Loucy (cell line): ENCODE measurements at regions not wholly inside any gene's neighbourhood (a gene's known extent, or its start where the extent isn't known, plus 50 kb on each side); places are given as distances from the start of the nearest gene placed in this dataset.

Source experiments
- H2AFZ ChIP-seq: fragments of 200-600 bp; sonication (generic); 2 replicates; pipeline ENCODE4 v1.6.0; 2016; ENCODE audit warnings: antibody characterized with exemption, mild to moderate bottlenecking, low read length, moderate library complexity
- H3F3A ChIP-seq: fragments of 200-600 bp; 2 replicates; pipeline ENCODE4 v1.6.0; 2016; ENCODE audit warnings: antibody characterized with exemption, low read depth, mild to moderate bottlenecking
- H3K27me3 ChIP-seq: fragments of 200-600 bp; sonication (generic); 2 replicates; pipeline ENCODE4 v1.6.1; 2014; ENCODE audit warnings: low read length, mild to moderate bottlenecking; ENCODE audit not compliant: insufficient read depth, poor library complexity, severe bottlenecking
- H3K36me3 ChIP-seq: fragments of 200-600 bp; sonication (generic); 2 replicates; pipeline ENCODE4 v1.6.1; 2016; ENCODE audit warnings: low read length; ENCODE audit not compliant: insufficient read depth
- H3K4me1 ChIP-seq: fragments of 200-600 bp; sonication (generic); 2 replicates; pipeline ENCODE4 v1.5.1; 2014; ENCODE audit warnings: low read length, mild to moderate bottlenecking; ENCODE audit not compliant: insufficient read depth, poor library complexity, severe bottlenecking
- H3K4me2 ChIP-seq: fragments of 200-600 bp; sonication (generic); 2 replicates; pipeline ENCODE4 v1.6.0; 2014; ENCODE audit warnings: antibody characterized with exemption, low read length, low read depth, mild to moderate bottlenecking; ENCODE audit not compliant: poor library complexity, severe bottlenecking
- H3K4me3 ChIP-seq: fragments of 200-600 bp; sonication (generic); 2 replicates; pipeline ENCODE4 v1.5.1; 2014; ENCODE audit warnings: low read length, mild to moderate bottlenecking, mixed read lengths; ENCODE audit not compliant: poor library complexity, severe bottlenecking
- H3K79me2 ChIP-seq: fragments of 200-600 bp; sonication (generic); 2 replicates; pipeline ENCODE4 v1.6.1; 2014; ENCODE audit warnings: low read length; ENCODE audit not compliant: insufficient read depth
- H3K9ac ChIP-seq: fragments of 200-600 bp; sonication (generic); 2 replicates; pipeline ENCODE4 v1.6.0; 2014; ENCODE audit warnings: mild to moderate bottlenecking, low read depth, low read length, moderate library complexity; ENCODE audit not compliant: poor library complexity, severe bottlenecking
- H3K9me2 ChIP-seq: fragments of 200-600 bp; sonication (generic); replicated peaks from 2 replicates; pipeline ENCODE4 v1.6.1; 2016; ENCODE audit warnings: low read depth, low read length, mixed read lengths
- H3K9me3 ChIP-seq: fragments of 200-600 bp; sonication (generic); 2 replicates; pipeline ENCODE4 v1.6.1; 2014; ENCODE audit warnings: mild to moderate bottlenecking, antibody characterized with exemption, low read length, low read depth; ENCODE audit not compliant: insufficient read depth
- H4K20me1 ChIP-seq: fragments of 200-600 bp; sonication (generic); 2 replicates; pipeline ENCODE4 v1.6.0; 2014; ENCODE audit warnings: antibody characterized with exemption, low read length, mild to moderate bottlenecking; ENCODE audit not compliant: insufficient read depth, poor library complexity, severe bottlenecking
- EZH2phosphoT487 ChIP-seq: fragments of 200-600 bp; IDR thresholded peaks from 2 replicates; pipeline ENCODE4 v1.6.1; 2018; ENCODE audit warnings: antibody characterized with exemption, mild to moderate bottlenecking, moderate library complexity, borderline replicate concordance
- TF ChIP-seq, protein P1 (sequence below): fragments of 200-600 bp; sonication (generic); conservative IDR thresholded peaks from 2 replicates; pipeline ENCODE4 v1.5.1; 2014; ENCODE audit warnings: mild to moderate bottlenecking, antibody characterized with exemption, low read length

DNA sequence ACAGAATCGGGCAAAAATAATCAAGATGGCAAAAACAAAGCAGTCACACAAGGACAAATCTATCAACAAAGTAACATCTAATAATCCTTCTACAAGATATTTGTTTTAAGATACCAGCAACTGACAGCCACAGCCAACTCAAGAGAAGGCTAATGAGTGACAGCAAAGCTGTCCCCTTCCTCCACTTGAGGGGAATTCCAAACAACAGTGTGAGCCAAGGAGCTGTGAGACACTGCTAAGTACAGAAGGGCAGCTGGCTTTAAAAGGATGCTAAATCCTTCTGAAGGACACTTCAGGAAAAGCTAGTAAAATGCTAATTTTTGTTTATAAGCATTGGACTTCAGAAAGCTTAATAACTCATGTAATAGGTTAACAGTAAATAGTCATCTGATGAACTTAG is 120.3 kb upstream of the GOLGA8J start:
- H3K4me3 ChIP-seq, result no peak overlapping the region
- no peaks in the 10 kb centered on the region for H3F3A ChIP-seq
- no peaks in the 10 kb centered on the region for H3K9me2 ChIP-seq
- H3K36me3 ChIP-seq, result no peaks in the 10 kb centered on the region
- H3K79me2 ChIP-seq, result no peaks in the 10 kb centered on the region
- TF ChIP-seq EZH2phosphoT487, result no peak
- TF ChIP-seq, protein P1, sequence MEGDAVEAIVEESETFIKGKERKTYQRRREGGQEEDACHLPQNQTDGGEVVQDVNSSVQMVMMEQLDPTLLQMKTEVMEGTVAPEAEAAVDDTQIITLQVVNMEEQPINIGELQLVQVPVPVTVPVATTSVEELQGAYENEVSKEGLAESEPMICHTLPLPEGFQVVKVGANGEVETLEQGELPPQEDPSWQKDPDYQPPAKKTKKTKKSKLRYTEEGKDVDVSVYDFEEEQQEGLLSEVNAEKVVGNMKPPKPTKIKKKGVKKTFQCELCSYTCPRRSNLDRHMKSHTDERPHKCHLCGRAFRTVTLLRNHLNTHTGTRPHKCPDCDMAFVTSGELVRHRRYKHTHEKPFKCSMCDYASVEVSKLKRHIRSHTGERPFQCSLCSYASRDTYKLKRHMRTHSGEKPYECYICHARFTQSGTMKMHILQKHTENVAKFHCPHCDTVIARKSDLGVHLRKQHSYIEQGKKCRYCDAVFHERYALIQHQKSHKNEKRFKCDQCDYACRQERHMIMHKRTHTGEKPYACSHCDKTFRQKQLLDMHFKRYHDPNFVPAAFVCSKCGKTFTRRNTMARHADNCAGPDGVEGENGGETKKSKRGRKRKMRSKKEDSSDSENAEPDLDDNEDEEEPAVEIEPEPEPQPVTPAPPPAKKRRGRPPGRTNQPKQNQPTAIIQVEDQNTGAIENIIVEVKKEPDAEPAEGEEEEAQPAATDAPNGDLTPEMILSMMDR, result no peak
- no peak overlapping the region for H3K4me2 ChIP-seq
- no peak overlapping the region for H3K9ac ChIP-seq
- H3K4me1 ChIP-seq, result no peaks in the 10 kb centered on the region
- no peaks in the 10 kb centered on the region for H4K20me1 ChIP-seq
- H2AFZ ChIP-seq, result no peak overlapping the region
- no peaks in the 10 kb centered on the region for H3K27me3 ChIP-seq
- H3K9me3 ChIP-seq, result no peaks in the 10 kb centered on the region

DNA sequence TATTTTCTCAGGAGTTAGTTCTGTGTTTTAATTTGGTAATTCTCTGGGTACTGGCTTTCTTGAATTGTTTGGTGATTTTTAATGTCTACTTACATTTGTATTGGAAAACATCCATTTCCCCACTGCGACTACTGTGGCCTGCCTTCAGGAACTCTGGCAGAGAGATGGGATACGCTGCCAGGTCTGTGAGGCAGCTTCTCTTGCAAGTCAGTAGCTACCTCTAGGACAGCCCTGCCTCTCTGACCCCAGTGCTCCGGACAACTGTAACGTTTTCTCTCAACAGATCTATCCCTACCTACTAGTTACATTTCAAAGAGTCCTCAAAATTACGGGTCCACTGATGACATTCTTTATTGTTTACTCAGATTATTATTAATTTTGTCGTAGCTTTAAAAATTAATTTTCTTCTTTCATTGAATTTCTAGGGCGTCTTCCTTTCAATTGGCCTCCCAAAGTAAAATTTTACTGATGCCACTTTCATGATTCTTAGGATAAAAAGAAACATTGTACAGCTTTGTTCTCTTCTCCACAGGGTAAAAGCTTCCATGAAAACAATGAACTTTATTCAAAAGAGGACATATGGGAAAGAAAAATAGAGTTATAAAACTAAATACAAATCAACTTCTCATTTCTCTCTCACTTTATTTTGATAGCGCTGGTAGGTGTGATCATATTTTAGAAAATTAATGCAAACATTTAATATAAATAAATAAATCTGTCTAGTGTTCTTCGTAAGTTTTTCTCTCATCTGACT is 123.2 kb upstream of the GOLGA8J start:
- Histone ChIP-seq H3K4me1 (no peaks in the 10 kb centered on the region), H3K27me3 (no peaks in the 10 kb centered on the region), H3K9me2 (no peaks in the 10 kb centered on the region), H3K9me3 (no peaks in the 10 kb centered on the region), H3K4me2 (no peak overlapping the region), H3K9ac (no peak overlapping the region), H3F3A (no peaks in the 10 kb centered on the region), H3K4me3 (no peak overlapping the region), H4K20me1 (no peaks in the 10 kb centered on the region), H3K79me2 (no peaks in the 10 kb centered on the region), H3K36me3 (no peaks in the 10 kb centered on the region), H2AFZ (no peak overlapping the region)
- no peak for TF ChIP-seq EZH2phosphoT487
- TF ChIP-seq, protein P1, result no peak

DNA sequence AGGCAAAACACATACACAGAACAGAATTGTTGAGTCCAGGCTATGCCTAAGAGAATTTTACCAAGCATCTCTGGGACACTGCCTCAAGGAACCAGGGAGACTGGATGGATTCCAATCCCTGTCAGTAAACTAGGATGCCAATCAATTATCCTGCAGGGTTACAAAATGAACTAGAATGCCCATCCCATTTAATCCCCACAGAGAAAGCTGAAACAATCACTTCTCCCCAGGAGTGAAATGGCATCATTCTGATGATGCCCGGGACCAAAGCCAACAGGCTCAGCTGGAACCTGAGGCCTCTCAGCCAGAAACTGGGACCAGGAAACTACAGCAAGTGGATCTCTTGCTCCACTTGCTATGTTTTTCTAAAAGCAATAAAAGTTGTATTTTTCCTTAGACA is 130.0 kb upstream of the TJP1 start:
- Histone ChIP-seq H3K79me2 (no peaks in the 10 kb centered on the region), H4K20me1 (no peaks in the 10 kb centered on the region), H3K4me2 (no peak overlapping the region), H3K4me3 (no peak overlapping the region), H3K9me2 (no peaks in the 10 kb centered on the region), H3K27me3 (no peaks in the 10 kb centered on the region), H3K9me3 (no peaks in the 10 kb centered on the region), H2AFZ (no peak overlapping the region), H3K9ac (no peak overlapping the region), H3K4me1 (no peaks in the 10 kb centered on the region), H3F3A (no peaks in the 10 kb centered on the region), H3K36me3 (no peaks in the 10 kb centered on the region)
- TF ChIP-seq EZH2phosphoT487, result no peak
- TF ChIP-seq, protein P1, result no peak
